CD14-positive monocyte (primary cell): ENCODE measurements at regions not wholly inside any gene's neighbourhood (a gene's known extent, or its start where the extent isn't known, plus 50 kb on each side); places are given as distances from the start of the nearest gene placed in this dataset.

Source experiments
- DNase-seq, 3 donors: peaks; one replicate each; pipeline ENCODE4 v3.0.0-alpha.2; 2011 to 2022
- H2AFZ ChIP-seq: 2 replicates; pipeline ENCODE4 v1.6.0; 2012; ENCODE audit warnings: mild to moderate bottlenecking, low read depth, low read length, inconsistent platforms; ENCODE audit not compliant: insufficient read depth, poor library complexity, severe bottlenecking
- H3K27ac ChIP-seq, 2 donors: 1 replicate in 1 of 2; 2 replicates in 1 of 2; pipeline ENCODE4 v1.5.1; 2012 to 2013; ENCODE audit warnings: low read length in 2 of 2, control low read depth in 1 of 2, inconsistent platforms in 1 of 2, low read depth in 1 of 2, mild to moderate bottlenecking in 1 of 2
- H3K27me3 ChIP-seq, 2 donors: one replicate each; pipeline versions ENCODE4 v1.6.0 to v1.6.1; 2011 to 2013; ENCODE audit warnings: low read length in 2 of 2; ENCODE audit not compliant: control insufficient read depth in 2 of 2, insufficient read depth in 2 of 2
- H3K36me3 ChIP-seq, 2 donors: replicated peaks in 1 of 2; 1 replicate in 1 of 2; 2 replicates in 1 of 2; pipeline versions ENCODE4 v1.5.1 to v1.6.1; 2012 to 2013; ENCODE audit warnings: low read length in 2 of 2, control low read depth in 1 of 2, inconsistent platforms in 1 of 2, mild to moderate bottlenecking in 1 of 2; ENCODE audit not compliant: insufficient read depth in 2 of 2, control insufficient read depth in 1 of 2
- H3K4me1 ChIP-seq, 2 donors: 1 replicate in 1 of 2; 2 replicates in 1 of 2; pipeline versions ENCODE4 v1.5.1 to v1.6.1; 2012 to 2013; ENCODE audit warnings: low read length in 2 of 2, control low read depth in 1 of 2, inconsistent platforms in 1 of 2, mild to moderate bottlenecking in 1 of 2, moderate library complexity in 1 of 2; ENCODE audit not compliant: insufficient read depth in 2 of 2, control insufficient read depth in 1 of 2
- H3K4me2 ChIP-seq: replicated peaks from 2 replicates; pipeline ENCODE3; 2012; ENCODE audit warnings: low read length, moderate library complexity, mild to moderate bottlenecking; ENCODE audit not compliant: poor library complexity, severe bottlenecking; ENCODE audit errors: extremely low read depth
- H3K4me3 ChIP-seq, 3 experiments: fragments of 200-600 bp in 1 of 3; sonication (generic) in 1 of 3; replicated peaks in 1 of 3; 1 replicate in 2 of 3; 2 replicates in 1 of 3; pipeline ENCODE4 v1.5.1; 2011 to 2013; ENCODE audit warnings: low read length in 3 of 3, mild to moderate bottlenecking in 3 of 3, control low read depth in 2 of 3, low read depth in 2 of 3, inconsistent platforms in 1 of 3, moderate library complexity in 1 of 3
- H3K79me2 ChIP-seq: 2 replicates; pipeline ENCODE4 v1.6.0; 2012; ENCODE audit warnings: mild to moderate bottlenecking, control low read depth, inconsistent platforms, low read length, moderate library complexity; ENCODE audit not compliant: insufficient read depth
- H3K9ac ChIP-seq: 2 replicates; pipeline ENCODE4 v1.6.0; 2017; ENCODE audit warnings: low read length, mild to moderate bottlenecking; ENCODE audit not compliant: insufficient read depth, poor library complexity, severe bottlenecking
- H3K9me3 ChIP-seq, 2 donors: replicated peaks in 1 of 2; 1 replicate in 1 of 2; 2 replicates in 1 of 2; pipeline versions ENCODE4 v1.5.1 to v1.6.1; 2012 to 2013; ENCODE audit warnings: low read length in 2 of 2, control low read depth in 1 of 2; ENCODE audit not compliant: control insufficient read depth in 1 of 2, insufficient read depth in 1 of 2
- H4K20me1 ChIP-seq: 2 replicates; pipeline ENCODE4 v1.6.0; 2012; ENCODE audit warnings: mild to moderate bottlenecking, low read length, control low read depth, moderate library complexity; ENCODE audit not compliant: insufficient read depth
- H3K27ac Mint-ChIP-seq, 7 donors: one replicate each; pipeline ENCODE4 v1.8.0; 2020; ENCODE audit warnings: mild to moderate bottlenecking in 7 of 7, mixed read lengths in 7 of 7, moderate library complexity in 6 of 7, inconsistent platforms in 2 of 7
- H3K27me3 Mint-ChIP-seq, 3 donors: one replicate each; pipeline ENCODE4 v1.8.0; 2021 to 2022; ENCODE audit warnings: low read depth in 3 of 3, mild to moderate bottlenecking in 3 of 3, mixed read lengths in 3 of 3, moderate library complexity in 3 of 3, inconsistent platforms in 1 of 3
- H3K36me3 Mint-ChIP-seq, 2 donors: one replicate each; pipeline ENCODE4 v1.8.0; 2020; ENCODE audit warnings: mixed read lengths in 2 of 2, inconsistent platforms in 1 of 2, mild to moderate bottlenecking in 1 of 2
- H3K4me1 Mint-ChIP-seq: one replicate; pipeline ENCODE4 v1.8.0; 2020; ENCODE audit warnings: mild to moderate bottlenecking, mixed read lengths
- H3K4me3 Mint-ChIP-seq, 2 donors: one replicate each; pipeline ENCODE4 v1.8.0; 2020; ENCODE audit warnings: mild to moderate bottlenecking in 2 of 2, mixed read lengths in 2 of 2, moderate library complexity in 1 of 2
- H3K9me3 Mint-ChIP-seq, 7 donors: one replicate each; pipeline ENCODE4 v1.8.0; 2020 to 2022; ENCODE audit warnings: mixed read lengths in 7 of 7, mild to moderate bottlenecking in 6 of 7, moderate library complexity in 6 of 7, inconsistent platforms in 2 of 7
- CTCF ChIP-seq: fragments of 200-600 bp; IDR thresholded peaks from one replicate; pipeline ENCODE4 v1.8.0; 2022; ENCODE audit warnings: antibody characterized with exemption, mild to moderate bottlenecking
- WGBS: methylation state at CpG from one replicate; pipeline ENCODE4 v1.1.5; 2013; ENCODE audit warnings: missing lambda C conversion rate; ENCODE audit not compliant: insufficient coverage; 5-methylcytosine and 5-hydroxymethylcytosine counted together
- intact Hi-C, 2 donors: fragments of 100-400 bp; cut with micrococcal nuclease; formaldehyde crosslinking; loops; one replicate each; pipeline versions ENCODE4 v1.15.0 to v1.15.1; 2023

GRCh38 chr13:106232681-106233080 is 302.8 kb downstream of the EFNB2 start:
- H2AFZ ChIP-seq: no peak overlapping the region
- intact Hi-C loops: no loop called here
- H4K20me1 ChIP-seq: no peaks in the 10 kb centered on the region
- DNase-seq: no peak
- no peaks in the 10 kb centered on the region for H3K27me3 ChIP-seq
- H3K9ac ChIP-seq: no peak overlapping the region
- H3K79me2 ChIP-seq: no peaks in the 10 kb centered on the region
- H3K27ac ChIP-seq: no peak overlapping the region
- Mint-ChIP-seq H3K27me3 (peaks cover 0 to 1% (median 1%) of the 10 kb centered on the region in 3 donors), H3K27ac (no peak overlapping the region), H3K9me3 (peaks cover 1 to 10% (median 9%) of the 10 kb centered on the region in 7 donors), H3K4me1 (no peaks in the 10 kb centered on the region), H3K36me3 (no peaks in the 10 kb centered on the region), H3K4me3 (no peak overlapping the region)
- WGBS: no CpG with 5 or more reads among the region's 3 CpGs
- H3K4me1 ChIP-seq: no peaks in the 10 kb centered on the region
- TF ChIP-seq CTCF: no peak
- no peak overlapping the region for H3K4me2 ChIP-seq
- no peak overlapping the region for H3K4me3 ChIP-seq
- H3K36me3 ChIP-seq: no peaks in the 10 kb centered on the region
- H3K9me3 ChIP-seq: peaks cover 0 to 17% of the 10 kb centered on the region in 2 donors

- WGBS: no CpG with 5 or more reads among the region's 1 CpG
- TF ChIP-seq CTCF: no peak
- no peak overlapping the region for H3K4me3 Mint-ChIP-seq
These were observed 305.0 kb downstream of the EFNB2 start for GRCh38 chr13:106230450-106230849.

More at GRCh38 chr13:106230450-106230849, 305.0 kb downstream of the EFNB2 start:
- Histone ChIP-seq H3K27me3 (no peaks in the 10 kb centered on the region), H3K4me2 (no peak overlapping the region), H3K9ac (no peak overlapping the region), H3K27ac (no peak overlapping the region), H3K36me3 (no peaks in the 10 kb centered on the region), H3K4me1 (no peaks in the 10 kb centered on the region), H2AFZ (no peak overlapping the region), H4K20me1 (no peaks in the 10 kb centered on the region), H3K9me3 (peaks cover 0 to 10% of the 10 kb centered on the region in 2 donors), H3K79me2 (no peaks in the 10 kb centered on the region), H3K4me3 (no peak overlapping the region)
- Mint-ChIP-seq H3K27me3 (no peaks in the 10 kb centered on the region), H3K36me3 (no peaks in the 10 kb centered on the region), H3K9me3 (peaks cover 0 to 10% (median 6%) of the 10 kb centered on the region in 7 donors), H3K4me1 (no peaks in the 10 kb centered on the region), H3K27ac (no peak overlapping the region)
- intact Hi-C loops: no loop called here
- no peak for DNase-seq
